ENCODE measurements at regions not wholly inside any gene's neighbourhood (a gene's known extent, or its start where the extent isn't known, plus 50 kb on each side); places are given as distances from the start of the nearest gene placed in this dataset.
"Not testable (repeated sequence)": the region's sequence is repeated elsewhere in the genome, so short reads cannot be mapped to it uniquely, and the experiment has no call there.

GRCh38 chr11:115643549-115644270 lies 139.5 kb upstream of the CADM1 start:
- H3K27me3 ChIP-seq (ENCODE audit: control insufficient read depth, insufficient read depth, low read length): peaks cover 11% of the 10 kb centered on the region
- H3K36me3 ChIP-seq (ENCODE audit: control insufficient read depth, insufficient read depth, low read length): no peaks in the 10 kb centered on the region
- H3K4me3 ChIP-seq (ENCODE audit: low read depth, low read length): no peak overlapping the region
- H3K9ac ChIP-seq (ENCODE audit: low read depth, low read length): no peak overlapping the region
- H3K9me3 ChIP-seq (ENCODE audit: control insufficient read depth, insufficient read depth, low read length): no peaks in the 10 kb centered on the region
- peaks cover 7% of the 10 kb centered on the region for H3K4me1 ChIP-seq (ENCODE audit: control insufficient read depth, insufficient read depth, low read length)

GRCh38 chr11:115642660-115643059 lies 138.4 kb upstream of the CADM1 start:
- Histone ChIP-seq H3K36me3 (ENCODE audit: control insufficient read depth, insufficient read depth, low read length) (no peaks in the 10 kb centered on the region), H3K4me1 (ENCODE audit: control insufficient read depth, insufficient read depth, low read length) (peaks cover 7% of the 10 kb centered on the region), H3K27me3 (ENCODE audit: control insufficient read depth, insufficient read depth, low read length) (peaks cover 11% of the 10 kb centered on the region), H3K9me3 (ENCODE audit: control insufficient read depth, insufficient read depth, low read length) (no peaks in the 10 kb centered on the region), H3K9ac (ENCODE audit: low read depth, low read length) (no peak overlapping the region), H3K4me3 (ENCODE audit: low read depth, low read length) (no peak overlapping the region)

GRCh38 chr11:115637599-115638241 lies 133.5 kb upstream of the CADM1 start:
- H3K36me3 ChIP-seq (ENCODE audit: control insufficient read depth, insufficient read depth, low read length): no peaks in the 10 kb centered on the region
- no peak overlapping the region for H3K4me3 ChIP-seq (ENCODE audit: low read depth, low read length)
- no peaks in the 10 kb centered on the region for H3K9me3 ChIP-seq (ENCODE audit: control insufficient read depth, insufficient read depth, low read length)
- no peak overlapping the region for H3K9ac ChIP-seq (ENCODE audit: low read depth, low read length)
- H3K27me3 ChIP-seq (ENCODE audit: control insufficient read depth, insufficient read depth, low read length): no peaks in the 10 kb centered on the region
- H3K4me1 ChIP-seq (ENCODE audit: control insufficient read depth, insufficient read depth, low read length): no peaks in the 10 kb centered on the region

- H3K9ac ChIP-seq (ENCODE audit: low read depth, low read length): no peak overlapping the region
- no peaks in the 10 kb centered on the region for H3K9me3 ChIP-seq (ENCODE audit: control insufficient read depth, insufficient read depth, low read length)
- H3K4me1 ChIP-seq (ENCODE audit: control insufficient read depth, insufficient read depth, low read length): no peaks in the 10 kb centered on the region
- H3K4me3 ChIP-seq (ENCODE audit: low read depth, low read length): no peak overlapping the region
- H3K36me3 ChIP-seq (ENCODE audit: control insufficient read depth, insufficient read depth, low read length): no peaks in the 10 kb centered on the region
- no peaks in the 10 kb centered on the region for H3K27me3 ChIP-seq (ENCODE audit: control insufficient read depth, insufficient read depth, low read length)
Measured at GRCh38 chr11:115636753-115637527, 132.7 kb upstream of the CADM1 start.

GRCh38 chr11:115633977-115634376 lies 129.8 kb upstream of the CADM1 start:
- H3K4me3 ChIP-seq (ENCODE audit: low read depth, low read length); H3K36me3 ChIP-seq (ENCODE audit: control insufficient read depth, insufficient read depth, low read length); H3K27me3 ChIP-seq (ENCODE audit: control insufficient read depth, insufficient read depth, low read length); H3K9ac ChIP-seq (ENCODE audit: low read depth, low read length); H3K4me1 ChIP-seq (ENCODE audit: control insufficient read depth, insufficient read depth, low read length); H3K9me3 ChIP-seq (ENCODE audit: control insufficient read depth, insufficient read depth, low read length): not testable (repeated sequence)

- H3K27me3 ChIP-seq (ENCODE audit: control insufficient read depth, insufficient read depth, low read length): no peaks in the 10 kb centered on the region
- no peaks in the 10 kb centered on the region for H3K4me1 ChIP-seq (ENCODE audit: control insufficient read depth, insufficient read depth, low read length)
- no peak overlapping the region for H3K4me3 ChIP-seq (ENCODE audit: low read depth, low read length)
- H3K9me3 ChIP-seq (ENCODE audit: control insufficient read depth, insufficient read depth, low read length): no peaks in the 10 kb centered on the region
- H3K36me3 ChIP-seq (ENCODE audit: control insufficient read depth, insufficient read depth, low read length): no peaks in the 10 kb centered on the region
- H3K9ac ChIP-seq (ENCODE audit: low read depth, low read length): no peak overlapping the region
Measured at GRCh38 chr11:115632061-115632460, 127.8 kb upstream of the CADM1 start.

- no peaks in the 10 kb centered on the region for H3K4me1 ChIP-seq (ENCODE audit: control insufficient read depth, insufficient read depth, low read length)
- no peaks in the 10 kb centered on the region for H3K36me3 ChIP-seq (ENCODE audit: control insufficient read depth, insufficient read depth, low read length)
- no peak overlapping the region for H3K4me3 ChIP-seq (ENCODE audit: low read depth, low read length)
- H3K27me3 ChIP-seq (ENCODE audit: control insufficient read depth, insufficient read depth, low read length): no peaks in the 10 kb centered on the region
- H3K9me3 ChIP-seq (ENCODE audit: control insufficient read depth, insufficient read depth, low read length): no peaks in the 10 kb centered on the region
- no peak overlapping the region for H3K9ac ChIP-seq (ENCODE audit: low read depth, low read length)
Measured at GRCh38 chr11:115631609-115632008, 127.4 kb upstream of the CADM1 start.

GRCh38 chr11:115630214-115630613 lies 126.0 kb upstream of the CADM1 start:
- H3K9me3 ChIP-seq (ENCODE audit: control insufficient read depth, insufficient read depth, low read length): no peaks in the 10 kb centered on the region

GRCh38 chr11:115629456-115630015 lies 125.3 kb upstream of the CADM1 start:
- Histone ChIP-seq H3K36me3 (ENCODE audit: control insufficient read depth, insufficient read depth, low read length) (no peaks in the 10 kb centered on the region), H3K9me3 (ENCODE audit: control insufficient read depth, insufficient read depth, low read length) (no peaks in the 10 kb centered on the region), H3K9ac (ENCODE audit: low read depth, low read length) (no peak overlapping the region), H3K4me1 (ENCODE audit: control insufficient read depth, insufficient read depth, low read length) (no peaks in the 10 kb centered on the region), H3K27me3 (ENCODE audit: control insufficient read depth, insufficient read depth, low read length) (no peaks in the 10 kb centered on the region), H3K4me3 (ENCODE audit: low read depth, low read length) (no peak overlapping the region)

More at GRCh38 chr11:115630214-115630613, 126.0 kb upstream of the CADM1 start:
- no peaks in the 10 kb centered on the region for H3K36me3 ChIP-seq (ENCODE audit: control insufficient read depth, insufficient read depth, low read length)
- no peak overlapping the region for H3K9ac ChIP-seq (ENCODE audit: low read depth, low read length)
- H3K4me1 ChIP-seq (ENCODE audit: control insufficient read depth, insufficient read depth, low read length): no peaks in the 10 kb centered on the region
- no peaks in the 10 kb centered on the region for H3K27me3 ChIP-seq (ENCODE audit: control insufficient read depth, insufficient read depth, low read length)
- H3K4me3 ChIP-seq (ENCODE audit: low read depth, low read length): no peak overlapping the region

- no peaks in the 10 kb centered on the region for H3K27me3 ChIP-seq (ENCODE audit: control insufficient read depth, insufficient read depth, low read length)
- H3K36me3 ChIP-seq (ENCODE audit: control insufficient read depth, insufficient read depth, low read length): no peaks in the 10 kb centered on the region
- no peaks in the 10 kb centered on the region for H3K9me3 ChIP-seq (ENCODE audit: control insufficient read depth, insufficient read depth, low read length)
- H3K4me1 ChIP-seq (ENCODE audit: control insufficient read depth, insufficient read depth, low read length): no peaks in the 10 kb centered on the region
- no peak overlapping the region for H3K4me3 ChIP-seq (ENCODE audit: low read depth, low read length)
- no peak overlapping the region for H3K9ac ChIP-seq (ENCODE audit: low read depth, low read length)
Measured at GRCh38 chr11:115627666-115628460, 123.6 kb upstream of the CADM1 start.

- Histone ChIP-seq H3K9ac (ENCODE audit: low read depth, low read length) (no peak overlapping the region), H3K4me3 (ENCODE audit: low read depth, low read length) (no peak overlapping the region), H3K9me3 (ENCODE audit: control insufficient read depth, insufficient read depth, low read length) (no peaks in the 10 kb centered on the region), H3K4me1 (ENCODE audit: control insufficient read depth, insufficient read depth, low read length) (no peaks in the 10 kb centered on the region), H3K36me3 (ENCODE audit: control insufficient read depth, insufficient read depth, low read length) (no peaks in the 10 kb centered on the region), H3K27me3 (ENCODE audit: control insufficient read depth, insufficient read depth, low read length) (peaks cover 2% of the 10 kb centered on the region)
Measured at GRCh38 chr11:115627071-115627470, 122.9 kb upstream of the CADM1 start.
